ENCODE measurements at regions not wholly inside any gene's neighbourhood (a gene's known extent, or its start where the extent isn't known, plus 50 kb on each side); places are given as distances from the start of the nearest gene placed in this dataset.

DNA sequence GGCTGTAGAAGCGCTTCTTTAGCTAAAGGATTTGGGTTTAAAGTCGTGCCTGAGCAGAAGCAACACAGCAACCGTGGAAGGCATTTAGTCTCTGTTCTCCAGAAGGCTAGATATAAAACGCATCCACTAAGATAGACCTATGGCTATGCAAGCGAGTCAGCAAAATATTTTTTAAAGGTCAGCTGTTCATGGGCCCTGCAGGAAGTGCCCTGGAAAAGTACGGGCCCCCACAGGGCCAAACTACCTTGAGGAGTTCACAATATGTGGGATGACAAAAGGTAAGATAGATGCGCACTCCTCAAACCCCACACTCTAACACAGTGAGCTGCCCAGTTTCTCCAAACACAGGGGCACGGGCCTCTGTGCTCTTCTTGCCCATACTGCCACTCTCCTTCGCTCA, 261.6 kb downstream of the VPS13C start:
- Mint-ChIP-seq H3K27ac (ENCODE audit: unreplicated experiment) (no peak overlapping the region), H3K27me3 (ENCODE audit: low read depth) (no peaks in the 10 kb centered on the region), H3K9me3 (no peaks in the 10 kb centered on the region), H3K4me1 (no peaks in the 10 kb centered on the region), H3K4me3 (no peak overlapping the region), H3K36me3 (ENCODE audit: low read depth) (no peaks in the 10 kb centered on the region)
- TF ChIP-seq, protein P1, sequence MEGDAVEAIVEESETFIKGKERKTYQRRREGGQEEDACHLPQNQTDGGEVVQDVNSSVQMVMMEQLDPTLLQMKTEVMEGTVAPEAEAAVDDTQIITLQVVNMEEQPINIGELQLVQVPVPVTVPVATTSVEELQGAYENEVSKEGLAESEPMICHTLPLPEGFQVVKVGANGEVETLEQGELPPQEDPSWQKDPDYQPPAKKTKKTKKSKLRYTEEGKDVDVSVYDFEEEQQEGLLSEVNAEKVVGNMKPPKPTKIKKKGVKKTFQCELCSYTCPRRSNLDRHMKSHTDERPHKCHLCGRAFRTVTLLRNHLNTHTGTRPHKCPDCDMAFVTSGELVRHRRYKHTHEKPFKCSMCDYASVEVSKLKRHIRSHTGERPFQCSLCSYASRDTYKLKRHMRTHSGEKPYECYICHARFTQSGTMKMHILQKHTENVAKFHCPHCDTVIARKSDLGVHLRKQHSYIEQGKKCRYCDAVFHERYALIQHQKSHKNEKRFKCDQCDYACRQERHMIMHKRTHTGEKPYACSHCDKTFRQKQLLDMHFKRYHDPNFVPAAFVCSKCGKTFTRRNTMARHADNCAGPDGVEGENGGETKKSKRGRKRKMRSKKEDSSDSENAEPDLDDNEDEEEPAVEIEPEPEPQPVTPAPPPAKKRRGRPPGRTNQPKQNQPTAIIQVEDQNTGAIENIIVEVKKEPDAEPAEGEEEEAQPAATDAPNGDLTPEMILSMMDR (conservative IDR thresholded peaks at IDR 0.05): no peak
- DNase-seq (ENCODE audit: low read depth, low spot score): no peak

DNA sequence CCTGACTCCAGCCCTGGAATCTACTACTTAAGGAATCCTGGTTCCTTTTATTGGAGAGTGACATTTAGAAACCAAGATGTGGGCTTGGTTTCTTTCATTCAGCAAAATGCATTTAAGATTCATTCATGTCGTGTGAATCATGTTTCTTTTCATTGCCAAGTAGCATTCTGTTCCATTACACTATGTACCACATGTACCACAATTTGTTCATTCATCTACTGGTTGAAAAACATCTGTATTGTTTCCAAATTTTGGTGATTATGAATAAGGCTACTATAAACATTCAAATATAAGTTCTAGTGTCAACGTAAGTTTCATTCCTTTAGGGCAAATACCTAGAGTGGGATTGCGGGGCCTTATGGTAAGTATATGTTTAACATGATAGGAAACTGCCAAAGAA, 264.2 kb downstream of the VPS13C start:
- H3K36me3 Mint-ChIP-seq (ENCODE audit: low read depth): no peaks in the 10 kb centered on the region
- H3K27ac Mint-ChIP-seq (ENCODE audit: unreplicated experiment): no peak overlapping the region
- peaks cover 5% of the 10 kb centered on the region for H3K27me3 Mint-ChIP-seq (ENCODE audit: low read depth)
- H3K4me3 Mint-ChIP-seq: no peak overlapping the region
- H3K9me3 Mint-ChIP-seq: peaks cover 7% of the 10 kb centered on the region
- DNase-seq (ENCODE audit: low read depth, low spot score): no peak
- H3K4me1 Mint-ChIP-seq: no peaks in the 10 kb centered on the region
- TF ChIP-seq, protein P1 (conservative IDR thresholded peaks at IDR 0.05): no peak

DNA sequence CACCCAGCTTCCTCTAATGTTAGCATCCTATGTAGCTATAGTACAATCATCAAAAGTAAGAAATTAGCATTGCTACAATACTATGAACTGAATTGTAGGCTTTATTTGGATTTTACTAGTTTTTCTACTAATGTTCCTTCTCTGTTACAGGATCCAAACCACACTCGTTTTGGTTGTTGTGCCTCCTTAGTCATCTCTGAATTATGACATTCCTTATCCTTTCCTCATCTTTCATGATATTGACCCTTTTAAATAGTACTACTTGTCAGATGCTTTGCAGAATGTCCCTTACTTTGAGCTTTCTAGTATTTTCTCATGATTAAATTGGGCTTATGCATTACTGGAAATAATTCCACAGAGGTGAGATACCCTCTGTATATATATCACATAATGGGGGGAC, 265.4 kb downstream of the VPS13C start:
- TF ChIP-seq, protein P1 (conservative IDR thresholded peaks at IDR 0.05): no peak
- H3K9me3 Mint-ChIP-seq: peaks cover 9% of the 10 kb centered on the region
- H3K27ac Mint-ChIP-seq (ENCODE audit: unreplicated experiment): no peak overlapping the region
- no peaks in the 10 kb centered on the region for H3K4me1 Mint-ChIP-seq
- no peak overlapping the region for H3K4me3 Mint-ChIP-seq
- H3K27me3 Mint-ChIP-seq (ENCODE audit: low read depth): peaks cover 6% of the 10 kb centered on the region
- no peaks in the 10 kb centered on the region for H3K36me3 Mint-ChIP-seq (ENCODE audit: low read depth)
- DNase-seq (ENCODE audit: low read depth, low spot score): no peak

DNA sequence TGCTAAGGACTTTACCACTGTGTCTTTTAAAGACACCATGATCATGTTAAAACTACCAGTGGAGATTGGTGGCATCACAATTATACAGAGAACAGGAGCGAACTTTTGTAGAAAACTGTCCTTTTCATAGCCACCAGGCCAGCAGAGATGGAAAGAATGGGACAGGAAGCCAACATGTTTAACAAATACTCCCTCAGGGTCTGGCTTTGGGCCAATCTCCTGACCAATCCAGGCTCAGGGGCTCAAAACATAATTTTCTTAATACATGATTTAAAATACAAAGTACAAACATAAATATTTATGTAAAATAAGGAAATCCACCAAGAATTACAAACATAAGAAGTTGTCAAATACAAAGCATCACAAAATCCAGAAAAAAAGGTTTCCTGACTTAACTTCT, 266.0 kb downstream of the VPS13C start:
- no peaks in the 10 kb centered on the region for H3K4me1 Mint-ChIP-seq
- no peak overlapping the region for H3K27ac Mint-ChIP-seq (ENCODE audit: unreplicated experiment)
- DNase-seq (ENCODE audit: low read depth, low spot score): no peak
- peaks cover 6% of the 10 kb centered on the region for H3K27me3 Mint-ChIP-seq (ENCODE audit: low read depth)
- H3K4me3 Mint-ChIP-seq: no peak overlapping the region
- TF ChIP-seq, protein P1 (conservative IDR thresholded peaks at IDR 0.05): no peak
- H3K9me3 Mint-ChIP-seq: peaks cover 11% of the 10 kb centered on the region
- H3K36me3 Mint-ChIP-seq (ENCODE audit: low read depth): no peaks in the 10 kb centered on the region

DNA sequence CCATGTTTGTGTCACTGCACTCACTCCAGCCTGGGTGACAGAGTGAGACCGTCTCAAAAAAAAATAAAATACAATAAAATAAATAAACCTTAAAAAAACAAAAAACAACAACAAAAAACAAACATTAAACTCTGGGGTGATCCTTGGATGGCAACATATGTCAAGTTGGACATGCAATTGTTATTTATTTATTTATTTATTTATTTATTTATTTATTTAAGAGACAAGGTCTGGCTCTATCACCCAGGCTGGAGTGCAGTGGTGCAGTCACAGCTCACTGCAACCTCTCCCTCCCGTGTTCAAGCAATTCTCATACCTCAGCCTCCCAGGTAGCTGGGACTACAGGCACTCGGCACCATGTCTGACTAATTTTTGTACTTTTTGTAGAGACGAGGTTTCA, 275.5 kb downstream of the VPS13C start:
- DNase-seq (ENCODE audit: low read depth, low spot score): no peak
- no peaks in the 10 kb centered on the region for H3K4me1 Mint-ChIP-seq
- no peaks in the 10 kb centered on the region for H3K27me3 Mint-ChIP-seq (ENCODE audit: low read depth)
- no peaks in the 10 kb centered on the region for H3K36me3 Mint-ChIP-seq (ENCODE audit: low read depth)
- no peak overlapping the region for H3K4me3 Mint-ChIP-seq
- peaks cover 6% of the 10 kb centered on the region for H3K9me3 Mint-ChIP-seq
- H3K27ac Mint-ChIP-seq (ENCODE audit: unreplicated experiment): no peak overlapping the region
- TF ChIP-seq, protein P1 (conservative IDR thresholded peaks at IDR 0.05): no peak
